Nephron progenitor cell (in vitro differentiated cells): ENCODE measurements at regions not wholly inside any gene's neighbourhood (a gene's known extent, or its start where the extent isn't known, plus 50 kb on each side); places are given as distances from the start of the nearest gene placed in this dataset.

Source experiments
- DNase-seq: peaks from one replicate; pipeline ENCODE4 v3.0.0; 2021
- H3K27ac Mint-ChIP-seq: 2 replicates; pipeline ENCODE4 v1.8.0; 2021; ENCODE audit warnings: mild to moderate bottlenecking, moderate library complexity, mixed read lengths
- H3K27me3 Mint-ChIP-seq: 2 replicates; pipeline ENCODE4 v1.8.0; 2021; ENCODE audit warnings: mild to moderate bottlenecking, low read depth, mixed read lengths; ENCODE audit not compliant: poor library complexity
- H3K36me3 Mint-ChIP-seq: 2 replicates; pipeline ENCODE4 v1.8.0; 2021; ENCODE audit warnings: low read depth, mixed read lengths
- H3K4me1 Mint-ChIP-seq: 2 replicates; pipeline ENCODE4 v1.8.0; 2021; ENCODE audit warnings: mixed read lengths
- H3K4me3 Mint-ChIP-seq: 2 replicates; pipeline ENCODE4 v1.8.0; 2021; ENCODE audit warnings: mild to moderate bottlenecking, moderate library complexity, mixed read lengths
- H3K9me3 Mint-ChIP-seq: 2 replicates; pipeline ENCODE4 v1.8.0; 2021; ENCODE audit warnings: mild to moderate bottlenecking, moderate library complexity, mixed read lengths
- CTCF ChIP-seq: fragments of 200-600 bp; sonication (generic); IDR thresholded peaks from 2 replicates; pipeline ENCODE4 v1.5.0; 2021; ENCODE audit warnings: antibody characterized with exemption

- no peak overlapping the region for H3K27ac Mint-ChIP-seq
- H3K27me3 Mint-ChIP-seq, result no peaks in the 10 kb centered on the region
- peaks cover 13% of the 10 kb centered on the region for H3K9me3 Mint-ChIP-seq
- no peak for DNase-seq
- peaks cover 4% of the 10 kb centered on the region for H3K36me3 Mint-ChIP-seq
- peaks cover 20% of the 10 kb centered on the region for H3K4me1 Mint-ChIP-seq
- TF ChIP-seq CTCF, result no peak
- no peak overlapping the region for H3K4me3 Mint-ChIP-seq
These were observed 154.7 kb downstream of the KTN1 start for GRCh38 chr14:55734731-55735130.

GRCh38 chr14:55739967-55740648 is 160.1 kb downstream of the KTN1 start:
- Mint-ChIP-seq H3K4me1 (peaks cover 28% of the 10 kb centered on the region), H3K27ac (peak overlapping the region; percentile 85)

GRCh38 chr14:55740649-55740989 is 160.6 kb downstream of the KTN1 start:
- no peak for TF ChIP-seq CTCF
- peaks cover 28% of the 10 kb centered on the region for H3K4me1 Mint-ChIP-seq
- peak overlapping the region; percentile 85 for H3K27ac Mint-ChIP-seq

More at GRCh38 chr14:55739967-55740648, 160.1 kb downstream of the KTN1 start:
- peak; percentile 20 for DNase-seq
- TF ChIP-seq CTCF, result no peak
- H3K9me3 Mint-ChIP-seq, result peaks cover 13% of the 10 kb centered on the region
- peaks cover 4% of the 10 kb centered on the region for H3K36me3 Mint-ChIP-seq
- H3K4me3 Mint-ChIP-seq, result no peak overlapping the region
- H3K27me3 Mint-ChIP-seq, result no peaks in the 10 kb centered on the region

GRCh38 chr14:55741240-55741639 is 161.2 kb downstream of the KTN1 start:
- Mint-ChIP-seq H3K27ac (no peak overlapping the region), H3K27me3 (no peaks in the 10 kb centered on the region), H3K4me1 (peaks cover 31% of the 10 kb centered on the region), H3K4me3 (no peak overlapping the region), H3K36me3 (peaks cover 3% of the 10 kb centered on the region), H3K9me3 (peaks cover 4% of the 10 kb centered on the region)
- no peak for TF ChIP-seq CTCF
- DNase-seq, result no peak

More at GRCh38 chr14:55740649-55740989, 160.6 kb downstream of the KTN1 start:
- Mint-ChIP-seq H3K27me3 (no peaks in the 10 kb centered on the region), H3K4me3 (no peak overlapping the region), H3K36me3 (peaks cover 4% of the 10 kb centered on the region), H3K9me3 (peaks cover 11% of the 10 kb centered on the region)
- no peak for DNase-seq

GRCh38 chr14:55743551-55743950 is 163.5 kb downstream of the KTN1 start:
- no peak for DNase-seq
- Mint-ChIP-seq H3K36me3 (no peaks in the 10 kb centered on the region), H3K27ac (no peak overlapping the region), H3K9me3 (no peaks in the 10 kb centered on the region), H3K4me1 (peaks cover 31% of the 10 kb centered on the region), H3K4me3 (no peak overlapping the region), H3K27me3 (no peaks in the 10 kb centered on the region)
- no peak for TF ChIP-seq CTCF

GRCh38 chr14:55744321-55744720 is 164.3 kb downstream of the KTN1 start:
- no peak for TF ChIP-seq CTCF
- H3K9me3 Mint-ChIP-seq, result no peaks in the 10 kb centered on the region
- H3K4me1 Mint-ChIP-seq, result peaks cover 30% of the 10 kb centered on the region
- H3K36me3 Mint-ChIP-seq, result no peaks in the 10 kb centered on the region
- no peaks in the 10 kb centered on the region for H3K27me3 Mint-ChIP-seq
- DNase-seq, result no peak
- H3K4me3 Mint-ChIP-seq, result no peak overlapping the region
- H3K27ac Mint-ChIP-seq, result no peak overlapping the region
